ENCODE measurements at regions not wholly inside any gene's neighbourhood (a gene's known extent, or its start where the extent isn't known, plus 50 kb on each side); places are given as distances from the start of the nearest gene placed in this dataset.
A peak's percentile ranks its signal among the peaks of the same experiment; 100 is the strongest.
"Not testable (repeated sequence)": the region's sequence is repeated elsewhere in the genome, so short reads cannot be mapped to it uniquely, and the experiment has no call there.

GRCh38 chr6:15898693-15899092 is 230.2 kb upstream of the MYLIP start:
- DNase-seq (ENCODE audit: low read depth), result no peak

- no peak for DNase-seq (ENCODE audit: low read depth)
These were observed 231.6 kb upstream of the MYLIP start for GRCh38 chr6:15897063-15897876.

- no peak for DNase-seq (ENCODE audit: low read depth)
These were observed 232.3 kb upstream of the DTNBP1 start for GRCh38 chr6:15894973-15895725.

GRCh38 chr6:15893556-15894253 is 230.9 kb upstream of the DTNBP1 start:
- DNase-seq (ENCODE audit: low read depth), result no peak

DNA sequence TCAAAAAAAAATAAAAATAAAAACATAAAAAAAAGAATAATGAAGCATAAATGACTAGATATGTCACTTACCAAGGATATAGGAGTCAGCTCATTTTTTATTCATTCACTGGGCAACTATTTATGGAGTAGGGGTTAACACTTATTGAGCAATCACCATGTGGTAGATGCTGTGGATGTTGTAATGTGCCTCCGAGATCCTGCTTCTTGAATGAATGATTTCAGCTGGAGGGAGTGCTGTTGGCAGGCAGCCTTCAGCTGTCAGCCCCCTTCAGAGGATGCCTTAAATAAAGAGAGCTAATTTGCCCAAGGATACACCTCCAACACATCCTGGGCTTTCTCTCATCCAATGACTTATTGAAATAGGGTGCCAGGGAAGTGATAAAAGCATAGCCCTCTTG is 229.5 kb upstream of the DTNBP1 start:
- no peak for DNase-seq (ENCODE audit: low read depth)

GRCh38 chr6:15888798-15889772 is 226.3 kb upstream of the DTNBP1 start:
- DNase-seq (ENCODE audit: low read depth), result no peak

DNA sequence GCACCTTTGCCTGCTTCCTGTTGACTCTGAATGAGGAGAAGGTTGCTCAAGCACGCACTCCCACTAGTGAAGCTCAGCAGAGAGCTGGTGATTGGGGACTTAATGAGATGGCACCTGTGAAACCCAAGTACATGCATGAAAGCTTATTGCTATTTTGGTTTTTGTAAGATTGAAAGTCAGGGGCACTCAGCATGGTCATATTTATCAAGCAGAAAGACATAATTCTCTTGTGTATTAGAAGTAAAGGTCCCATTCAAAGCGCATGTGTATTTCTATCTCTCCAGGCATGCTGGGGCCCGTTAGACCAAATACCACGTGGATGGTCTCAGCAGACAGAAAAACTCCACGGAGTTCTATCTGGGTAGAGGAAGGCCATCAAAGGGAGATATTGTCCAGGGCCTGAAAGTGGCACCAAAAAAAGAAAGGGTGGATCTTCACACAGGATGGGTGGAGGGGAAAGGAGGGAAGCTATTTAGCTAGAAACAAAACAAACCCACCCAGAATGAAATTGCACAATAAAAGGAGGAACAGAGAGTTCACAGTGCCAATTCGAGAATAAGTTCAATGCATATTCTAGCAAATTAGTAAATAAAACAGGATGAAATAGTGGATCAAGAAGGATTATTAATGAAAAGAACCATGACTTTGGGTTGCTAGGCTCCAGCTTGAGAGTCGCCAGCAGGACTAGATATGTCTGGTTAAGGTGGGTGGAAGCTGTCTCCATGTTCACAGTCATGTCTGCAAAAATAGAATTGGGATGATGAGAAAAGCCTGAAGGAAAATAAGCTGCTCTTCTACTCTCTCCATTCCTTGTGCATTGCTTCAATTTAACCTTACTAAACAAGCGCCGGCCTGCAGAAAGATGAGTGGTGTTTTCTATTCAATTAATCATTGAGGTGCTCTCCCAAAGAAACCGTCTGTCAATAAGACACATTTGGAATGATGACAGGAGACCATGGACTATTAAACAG is 224.9 kb upstream of the DTNBP1 start:
- DNase-seq (ENCODE audit: low read depth), result no peak

DNA sequence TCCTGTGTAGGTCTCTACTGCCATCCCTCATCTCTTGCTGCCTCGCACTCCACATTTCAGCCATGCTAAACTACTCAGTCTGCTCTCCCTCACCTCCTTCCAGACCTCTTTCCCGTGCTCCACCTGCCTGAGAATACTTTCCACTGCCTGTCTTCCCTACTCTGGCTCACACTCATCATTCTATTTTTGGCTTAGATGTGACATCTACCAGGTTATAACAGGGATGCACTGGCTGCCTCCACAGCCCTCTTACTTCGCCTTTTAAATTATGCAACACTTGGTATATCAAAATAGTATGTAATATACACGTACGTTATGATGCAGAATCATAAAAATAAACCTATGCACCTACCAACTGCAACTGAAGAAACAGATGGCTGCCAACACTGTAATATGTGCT is 222.8 kb upstream of the DTNBP1 start:
- no peak for DNase-seq (ENCODE audit: low read depth)

DNA sequence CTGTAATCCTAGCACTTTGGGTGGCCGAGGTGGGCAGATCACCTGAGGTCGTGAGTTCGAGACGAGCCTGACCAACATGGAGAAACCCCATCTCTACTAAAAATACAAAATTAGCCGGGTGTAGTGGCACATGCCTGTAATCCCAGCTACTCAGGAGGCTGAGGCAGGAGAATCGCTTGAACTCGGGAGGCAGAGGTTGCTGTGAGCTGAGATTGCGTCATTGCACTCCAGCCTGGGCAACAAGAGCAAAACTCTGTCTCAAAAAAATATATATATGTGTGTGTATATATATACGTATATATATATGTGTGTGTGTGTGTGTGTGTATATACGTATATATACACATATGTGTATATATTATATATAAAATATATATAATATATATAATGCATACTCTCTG is 220.8 kb upstream of the DTNBP1 start:
- not testable (repeated sequence) for DNase-seq (ENCODE audit: low read depth)

DNA sequence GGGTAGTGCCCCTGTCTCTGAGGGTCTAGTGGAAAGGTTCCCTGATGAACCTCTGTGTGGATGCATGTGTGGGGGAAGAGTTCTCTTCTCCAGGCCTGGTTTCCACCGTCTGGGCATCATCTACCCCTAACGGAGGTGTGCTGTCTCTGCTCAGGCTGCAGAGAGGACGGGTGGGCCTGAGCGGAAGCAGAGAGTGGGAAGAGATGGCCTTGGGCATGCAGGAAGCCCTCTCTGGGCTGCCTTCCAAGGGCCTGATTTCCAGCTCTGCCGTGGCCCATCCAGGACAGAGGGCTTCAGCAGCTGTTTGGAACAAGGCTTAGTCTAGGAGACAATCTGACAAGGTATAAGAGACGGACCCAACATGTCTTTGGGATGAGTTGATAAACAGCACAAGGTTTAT is 220.1 kb upstream of the DTNBP1 start:
- no peak for DNase-seq (ENCODE audit: low read depth)

GRCh38 chr6:15882345-15882744 is 219.5 kb upstream of the DTNBP1 start:
- no peak for DNase-seq (ENCODE audit: low read depth)

- no peak for DNase-seq (ENCODE audit: low read depth)
These were observed 218.3 kb upstream of the DTNBP1 start for GRCh38 chr6:15881150-15881549.

- no peak for DNase-seq (ENCODE audit: low read depth)
These were observed 217.6 kb upstream of the DTNBP1 start for GRCh38 chr6:15880262-15880973.

DNA sequence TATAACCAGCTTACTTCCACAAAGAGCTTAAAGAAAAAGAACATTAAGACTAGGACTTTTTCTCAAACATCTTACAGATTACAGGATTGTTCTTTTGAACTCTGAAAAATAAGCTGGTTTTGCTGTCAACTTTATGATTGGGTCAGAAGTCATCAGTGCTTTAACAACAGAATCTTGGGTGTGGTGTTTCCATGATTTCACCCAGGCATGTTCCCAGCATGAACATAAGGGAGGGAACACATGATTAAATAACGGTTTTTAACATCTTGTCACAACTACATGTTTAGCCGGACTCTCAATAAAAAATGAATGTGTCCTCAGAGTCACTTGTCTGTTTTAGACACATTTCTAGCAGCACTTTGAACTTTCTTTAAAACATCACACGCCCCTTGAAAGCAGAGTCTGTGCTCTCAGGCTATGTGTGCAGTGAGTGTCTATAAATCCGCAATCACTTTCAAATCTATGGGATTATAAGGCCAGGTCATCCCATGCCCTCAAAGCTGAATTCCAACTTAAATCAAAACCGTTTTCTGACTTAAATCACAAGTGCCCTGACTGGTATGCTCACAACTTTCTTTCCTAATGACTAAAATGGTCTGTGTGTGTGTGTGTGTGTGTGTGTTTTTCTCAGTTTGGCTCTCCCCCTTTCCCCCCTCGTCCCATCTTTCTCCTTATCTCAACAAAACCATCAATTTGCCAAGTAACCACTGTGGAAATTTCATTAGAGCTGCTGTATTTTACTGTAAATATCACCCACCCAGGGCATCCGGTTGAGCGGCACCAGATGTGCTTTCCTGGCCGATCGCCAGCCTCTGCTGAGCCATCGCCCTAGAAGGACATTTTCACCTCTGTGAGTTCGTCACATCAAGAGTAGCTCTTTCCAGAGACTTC is 216.8 kb upstream of the DTNBP1 start:
- peak; percentile 46 for DNase-seq (ENCODE audit: low read depth)

- DNase-seq (ENCODE audit: low read depth), result no peak
These were observed 214.4 kb upstream of the DTNBP1 start for GRCh38 chr6:15877231-15877630.

- no peak for DNase-seq (ENCODE audit: low read depth)
These were observed 213.6 kb upstream of the DTNBP1 start for GRCh38 chr6:15876406-15876805.

DNA sequence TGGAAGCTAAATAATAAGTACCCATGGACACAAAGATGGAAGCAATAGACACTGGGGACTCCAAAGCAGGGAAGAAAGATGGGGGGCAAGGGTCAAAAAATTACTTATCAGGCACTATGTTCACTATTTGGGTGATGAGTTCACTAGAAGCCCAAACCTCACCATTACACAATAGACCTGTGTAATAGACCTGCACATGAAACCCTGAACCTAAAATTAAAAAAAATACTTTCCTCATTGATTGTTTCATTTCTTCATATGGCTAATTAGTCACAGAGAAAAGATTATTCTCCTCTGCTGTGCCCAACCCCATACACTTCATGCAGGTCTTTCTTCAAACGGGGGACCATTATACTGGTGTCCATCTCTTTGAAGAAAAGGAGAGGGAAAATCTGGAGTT is 213.0 kb upstream of the DTNBP1 start:
- DNase-seq (ENCODE audit: low read depth), result no peak

- DNase-seq (ENCODE audit: low read depth), result no peak
These were observed 212.0 kb upstream of the DTNBP1 start for GRCh38 chr6:15874821-15875220.

DNA sequence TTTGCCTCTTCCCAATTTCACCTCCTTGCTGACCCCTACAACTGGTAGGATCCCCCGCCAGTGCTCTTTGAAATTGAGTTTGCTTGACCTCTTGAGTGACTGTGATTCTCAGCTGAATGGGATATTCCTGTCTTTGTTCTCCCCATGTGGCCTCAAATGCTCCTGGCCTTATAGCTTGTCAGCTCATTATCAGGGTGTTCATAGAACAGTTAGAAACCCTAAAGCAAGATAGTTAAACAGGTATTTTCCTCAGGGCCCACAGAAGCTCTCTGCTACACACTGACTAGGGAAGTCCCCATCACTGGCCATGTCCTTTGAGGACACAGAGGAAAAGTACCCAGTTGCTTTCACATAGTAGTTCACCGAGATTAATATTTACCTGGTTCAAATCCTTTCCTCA is 211.5 kb upstream of the DTNBP1 start:
- no peak for DNase-seq (ENCODE audit: low read depth)
